GM03348 (cell line): ENCODE measurements at regions not wholly inside any gene's neighbourhood (a gene's known extent, or its start where the extent isn't known, plus 50 kb on each side); places are given as distances from the start of the nearest gene placed in this dataset.

Experiments
- DNase-seq: peaks from one replicate; pipeline ENCODE4 v3.0.0; 2012; ENCODE audit warnings: low spot score

GRCh38 chr3:35488526-35488925 lies 150.8 kb upstream of the ARPP21 start:
- no peak for DNase-seq

- no peak for DNase-seq
Observed at GRCh38 chr3:35492841-35493240, 146.5 kb upstream of the ARPP21 start.

GRCh38 chr3:35498506-35499210 lies 140.7 kb upstream of the ARPP21 start:
- DNase-seq = no peak

- DNase-seq = no peak
Observed at GRCh38 chr3:35500641-35501350, 138.5 kb upstream of the ARPP21 start.

GRCh38 chr3:35502699-35503098 lies 136.6 kb upstream of the ARPP21 start:
- DNase-seq = no peak

- DNase-seq = no peak
Observed at GRCh38 chr3:35505181-35505580, 134.1 kb upstream of the ARPP21 start.

- no peak for DNase-seq
Observed at GRCh38 chr3:35505772-35506171, 133.6 kb upstream of the ARPP21 start.

GRCh38 chr3:35519936-35520335 lies 119.4 kb upstream of the ARPP21 start:
- no peak for DNase-seq

GRCh38 chr3:35521196-35521595 lies 118.1 kb upstream of the ARPP21 start:
- DNase-seq = no peak

- no peak for DNase-seq
Observed at GRCh38 chr3:35522450-35522849, 116.9 kb upstream of the ARPP21 start.

- no peak for DNase-seq
Observed at GRCh38 chr3:35523074-35523473, 116.3 kb upstream of the ARPP21 start.

GRCh38 chr3:35523838-35524237 lies 115.5 kb upstream of the ARPP21 start:
- DNase-seq = no peak

GRCh38 chr3:35524856-35525255 lies 114.5 kb upstream of the ARPP21 start:
- no peak for DNase-seq

GRCh38 chr3:35528728-35529127 lies 110.6 kb upstream of the ARPP21 start:
- no peak for DNase-seq

- DNase-seq = no peak
Observed at GRCh38 chr3:35529337-35529736, 110.0 kb upstream of the ARPP21 start.

GRCh38 chr3:35537265-35537664 lies 102.1 kb upstream of the ARPP21 start:
- DNase-seq = no peak

- DNase-seq = no peak
Observed at GRCh38 chr3:35544976-35545375, 94.3 kb upstream of the ARPP21 start.

- DNase-seq = no peak
Observed at GRCh38 chr3:35549690-35550089, 89.6 kb upstream of the ARPP21 start.

- DNase-seq = no peak
Observed at GRCh38 chr3:35562141-35562540, 77.2 kb upstream of the ARPP21 start.

- DNase-seq = no peak
Observed at GRCh38 chr3:35565048-35565447, 74.3 kb upstream of the ARPP21 start.
